ENCODE measurements at regions not wholly inside any gene's neighbourhood (a gene's known extent, or its start where the extent isn't known, plus 50 kb on each side); places are given as distances from the start of the nearest gene placed in this dataset.
A peak's percentile ranks its signal among the peaks of the same experiment; 100 is the strongest.

DNA sequence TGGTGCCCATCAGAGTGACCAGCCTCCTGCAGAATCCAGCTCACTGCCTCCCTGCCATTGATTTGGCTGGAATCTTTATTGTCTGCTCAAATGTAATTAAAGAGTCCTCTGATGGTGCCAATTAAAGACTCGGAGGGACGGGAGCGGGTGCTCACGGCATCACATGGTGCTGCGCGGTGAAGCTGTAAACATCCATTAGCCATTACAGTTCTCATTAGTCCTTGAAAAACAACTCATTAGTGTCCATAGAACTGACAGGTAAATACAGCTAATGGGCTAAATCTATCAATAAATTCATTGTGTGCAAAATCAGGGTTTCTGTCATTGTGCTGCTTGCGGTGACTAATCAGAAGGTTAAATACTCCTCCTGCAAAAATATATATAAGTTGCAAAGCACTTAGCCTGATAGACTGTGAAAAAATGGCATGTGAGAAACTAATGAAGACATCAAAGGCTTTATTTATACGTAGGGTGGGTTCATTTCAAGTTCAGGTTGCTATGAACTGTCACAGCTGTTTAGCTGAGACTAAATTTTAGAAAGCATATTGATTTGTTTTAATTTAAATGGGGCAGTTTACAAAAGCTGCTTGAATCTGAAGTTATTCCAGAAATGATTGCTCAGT is 289.8 kb upstream of the POU3F1 start:
- no peak for DNase-seq (ENCODE audit: low read depth)
- no peak overlapping the region for H3K4me3 ChIP-seq (ENCODE audit: low read depth, low read length)
- TF ChIP-seq, protein P1, sequence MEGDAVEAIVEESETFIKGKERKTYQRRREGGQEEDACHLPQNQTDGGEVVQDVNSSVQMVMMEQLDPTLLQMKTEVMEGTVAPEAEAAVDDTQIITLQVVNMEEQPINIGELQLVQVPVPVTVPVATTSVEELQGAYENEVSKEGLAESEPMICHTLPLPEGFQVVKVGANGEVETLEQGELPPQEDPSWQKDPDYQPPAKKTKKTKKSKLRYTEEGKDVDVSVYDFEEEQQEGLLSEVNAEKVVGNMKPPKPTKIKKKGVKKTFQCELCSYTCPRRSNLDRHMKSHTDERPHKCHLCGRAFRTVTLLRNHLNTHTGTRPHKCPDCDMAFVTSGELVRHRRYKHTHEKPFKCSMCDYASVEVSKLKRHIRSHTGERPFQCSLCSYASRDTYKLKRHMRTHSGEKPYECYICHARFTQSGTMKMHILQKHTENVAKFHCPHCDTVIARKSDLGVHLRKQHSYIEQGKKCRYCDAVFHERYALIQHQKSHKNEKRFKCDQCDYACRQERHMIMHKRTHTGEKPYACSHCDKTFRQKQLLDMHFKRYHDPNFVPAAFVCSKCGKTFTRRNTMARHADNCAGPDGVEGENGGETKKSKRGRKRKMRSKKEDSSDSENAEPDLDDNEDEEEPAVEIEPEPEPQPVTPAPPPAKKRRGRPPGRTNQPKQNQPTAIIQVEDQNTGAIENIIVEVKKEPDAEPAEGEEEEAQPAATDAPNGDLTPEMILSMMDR (IDR thresholded peaks at IDR 0.05; ENCODE audit: control insufficient read depth, extremely low read depth, insufficient read depth) = no peak

DNA sequence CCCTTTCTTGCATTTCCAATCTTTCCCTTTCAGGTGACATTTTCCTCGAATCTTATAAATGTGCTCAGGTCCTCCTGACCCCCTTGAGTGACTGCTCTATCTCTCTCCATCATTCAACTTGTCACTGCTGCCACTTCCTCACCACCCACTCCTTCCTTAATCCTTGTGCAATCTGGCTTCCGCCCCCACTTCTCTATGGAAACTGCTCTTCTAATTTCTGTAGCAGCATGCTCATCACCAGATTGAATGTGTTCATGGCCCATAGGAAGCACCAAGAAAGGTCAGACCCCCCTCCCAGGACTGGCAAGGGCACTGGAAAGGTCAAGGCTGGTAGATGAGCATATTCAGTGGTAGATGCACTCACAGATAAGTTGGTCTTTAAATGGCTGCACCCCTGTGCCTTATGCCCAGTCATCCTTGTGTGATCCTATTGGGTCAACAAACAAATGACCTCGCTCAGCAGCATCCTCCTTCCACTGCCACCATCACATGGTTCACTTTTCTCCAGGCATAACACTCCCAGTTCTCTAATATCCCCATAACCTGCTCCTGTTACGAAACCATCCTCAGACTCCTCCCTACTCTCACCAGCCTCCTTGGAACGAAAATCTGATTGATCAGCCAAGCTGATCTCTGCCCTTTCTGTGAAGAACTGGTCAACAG is 288.5 kb upstream of the POU3F1 start:
- TF ChIP-seq, protein P1 (IDR thresholded peaks at IDR 0.05; ENCODE audit: control insufficient read depth, extremely low read depth, insufficient read depth) = no peak
- no peak overlapping the region for H3K4me3 ChIP-seq (ENCODE audit: low read depth, low read length)
- no peak for DNase-seq (ENCODE audit: low read depth)

DNA sequence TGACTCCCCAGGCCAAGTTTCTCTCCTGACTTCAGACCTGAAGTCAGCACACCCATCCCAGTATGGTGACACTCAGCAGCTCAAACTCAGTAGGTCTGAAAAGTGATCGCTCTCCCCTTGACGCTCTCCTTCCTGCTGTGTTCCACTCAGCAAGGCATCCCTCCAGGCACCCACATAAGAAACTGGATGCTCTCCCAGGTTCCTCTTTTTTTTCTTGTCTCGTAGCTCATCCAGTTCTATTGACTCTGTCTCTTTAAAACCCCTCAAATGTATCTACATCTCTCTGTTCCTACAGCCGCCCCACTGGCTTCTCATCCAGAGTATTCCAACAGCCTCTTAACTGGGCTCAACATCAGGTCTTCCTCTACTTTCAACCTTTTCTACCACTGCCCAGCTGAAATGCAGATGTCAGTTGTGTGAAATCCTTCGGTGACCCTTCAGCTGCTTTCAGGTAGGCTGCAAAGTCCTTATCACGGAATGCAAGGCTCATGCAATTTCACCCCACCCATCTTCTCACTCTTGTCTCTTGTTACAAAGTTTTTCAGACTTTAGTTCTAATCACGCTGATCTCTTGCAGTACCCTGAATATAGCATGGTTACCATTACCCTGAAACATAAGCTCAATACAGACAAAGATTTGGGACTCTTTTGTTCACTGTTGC is 286.2 kb upstream of the POU3F1 start:
- TF ChIP-seq, protein P1 (IDR thresholded peaks at IDR 0.05; ENCODE audit: control insufficient read depth, extremely low read depth, insufficient read depth) = no peak
- no peak for DNase-seq (ENCODE audit: low read depth)
- no peak overlapping the region for H3K4me3 ChIP-seq (ENCODE audit: low read depth, low read length)

DNA sequence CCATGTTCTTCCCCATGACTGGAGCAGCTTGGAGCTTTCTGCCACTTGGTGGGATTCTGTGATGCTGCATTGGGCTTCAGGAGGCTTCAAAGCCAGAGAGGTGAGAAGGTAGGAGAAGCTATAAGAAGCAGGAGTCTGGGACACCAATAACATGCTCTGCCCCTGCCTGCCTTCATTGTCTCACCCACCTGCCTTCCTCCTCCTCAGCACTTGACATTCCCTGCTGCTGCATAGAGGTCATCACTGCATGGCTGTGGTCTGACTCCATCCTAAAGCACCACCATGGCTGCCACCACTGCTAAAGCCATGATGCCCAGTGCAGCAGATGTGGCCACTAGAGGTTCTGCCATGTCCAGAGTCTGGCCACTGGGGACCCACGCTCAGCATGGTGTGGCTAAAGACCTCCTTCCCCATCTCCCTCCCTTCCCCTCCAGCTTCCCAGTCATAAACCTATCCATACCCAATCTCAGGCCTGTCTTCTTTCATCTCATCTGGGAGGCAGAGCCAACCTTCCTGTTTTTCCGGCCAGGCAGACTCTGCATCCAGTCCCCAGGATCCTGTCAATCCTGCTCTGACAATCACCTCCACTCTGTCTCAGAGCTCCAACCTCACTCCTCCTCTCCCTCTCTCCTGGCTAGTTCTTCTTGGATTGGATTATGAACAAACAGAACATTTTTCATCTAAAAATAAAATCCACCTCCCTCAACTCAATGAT is 285.1 kb upstream of the POU3F1 start:
- TF ChIP-seq, protein P1 (IDR thresholded peaks at IDR 0.05; ENCODE audit: control insufficient read depth, extremely low read depth, insufficient read depth) = no peak
- peak; percentile 28 for DNase-seq (ENCODE audit: low read depth)
- H3K4me3 ChIP-seq (ENCODE audit: low read depth, low read length) = no peak overlapping the region

DNA sequence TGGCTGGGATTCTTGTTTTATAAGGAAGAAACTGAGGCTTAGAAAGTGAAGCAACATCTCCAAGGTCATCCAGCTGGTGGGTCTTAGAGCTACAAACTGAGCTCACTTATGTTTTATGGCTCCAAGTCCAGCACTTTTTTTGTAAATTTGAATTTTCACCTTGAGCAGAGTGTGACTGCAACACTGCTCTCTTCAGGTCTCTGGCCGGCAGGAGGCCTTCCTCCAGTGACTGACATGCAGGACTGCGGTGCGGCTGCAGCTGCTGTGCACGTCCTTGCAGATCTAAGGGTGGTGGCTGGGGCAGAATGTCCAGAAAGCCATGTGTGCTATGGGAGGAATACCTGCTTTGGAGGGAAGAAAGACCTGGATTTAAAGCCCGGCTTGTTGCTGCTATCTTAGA is 284.2 kb upstream of the POU3F1 start:
- H3K4me3 ChIP-seq (ENCODE audit: low read depth, low read length) = no peak overlapping the region
- TF ChIP-seq, protein P1 (IDR thresholded peaks at IDR 0.05; ENCODE audit: control insufficient read depth, extremely low read depth, insufficient read depth) = no peak
- no peak for DNase-seq (ENCODE audit: low read depth)

DNA sequence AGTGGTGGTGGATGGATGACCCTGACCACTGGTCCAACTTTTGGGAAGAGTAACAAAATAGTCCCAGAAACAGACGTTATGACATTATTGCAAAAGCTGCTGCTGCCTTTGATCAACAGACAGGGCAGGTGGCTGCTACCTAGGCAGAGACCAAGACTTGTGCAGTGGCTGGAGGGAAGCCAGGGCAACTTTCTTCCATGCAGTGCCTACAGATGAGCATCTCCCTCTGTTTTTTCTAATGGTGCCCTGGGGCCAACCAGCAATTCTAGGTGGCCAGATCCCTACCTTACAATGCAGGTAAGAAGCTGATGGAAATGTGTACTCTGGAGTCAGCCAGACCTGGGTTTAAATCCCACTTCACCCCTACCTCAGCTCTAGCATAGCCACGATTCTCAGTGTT is 283.1 kb upstream of the POU3F1 start:
- TF ChIP-seq, protein P1 (IDR thresholded peaks at IDR 0.05; ENCODE audit: control insufficient read depth, extremely low read depth, insufficient read depth) = no peak
- DNase-seq (ENCODE audit: low read depth) = no peak
- H3K4me3 ChIP-seq (ENCODE audit: low read depth, low read length) = no peak overlapping the region
